ENCODE measurements at regions not wholly inside any gene's neighbourhood (a gene's known extent, or its start where the extent isn't known, plus 50 kb on each side); places are given as distances from the start of the nearest gene placed in this dataset.

DNA sequence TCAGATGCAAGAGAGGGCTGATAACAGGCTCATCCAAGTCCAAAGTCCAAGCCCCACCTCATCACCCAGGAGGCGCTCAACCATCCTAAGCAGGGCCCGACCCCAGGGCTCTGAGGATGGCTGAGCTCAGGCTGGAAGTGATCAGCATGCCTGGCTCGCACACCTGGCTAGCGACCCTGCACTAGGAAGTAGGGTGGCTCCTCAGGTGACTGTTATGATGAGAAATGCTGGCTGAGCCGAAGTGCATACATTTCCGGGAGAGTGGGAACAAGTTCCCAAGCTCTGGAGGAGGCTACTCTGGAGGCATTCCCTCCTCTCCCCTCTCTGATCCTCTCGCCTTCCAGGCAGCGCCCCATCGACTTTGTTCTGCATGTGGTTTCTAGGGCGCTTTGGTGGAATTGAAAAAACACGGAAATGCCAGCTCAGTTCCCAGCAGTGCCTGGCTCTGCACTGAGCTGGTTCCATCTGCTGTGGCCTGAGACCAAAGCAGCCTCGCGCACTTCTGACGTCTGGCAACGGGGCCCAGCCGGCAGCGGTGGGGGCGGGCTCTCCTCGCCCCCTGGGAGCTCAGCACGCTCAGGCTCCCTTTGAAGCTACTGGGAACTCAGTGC lies 130.3 kb downstream of the IRF8 start:
- peak; percentile 66 to 73 for DNase-seq
- WGBS (ENCODE audit: insufficient coverage, low lambda C conversion rate), result no CpG with 5 or more reads among the region's 20 CpGs
- H3K36me3 ChIP-seq (ENCODE audit: control insufficient read depth, insufficient read depth, low read length), result no peaks in the 10 kb centered on the region
- peaks cover 24% of the 10 kb centered on the region for H3K4me1 ChIP-seq (ENCODE audit: control insufficient read depth, insufficient read depth, low read length)
- peaks cover 4% of the 10 kb centered on the region for H3K9me3 ChIP-seq (ENCODE audit: control insufficient read depth, low read depth, low read length)
- H3K4me3 ChIP-seq (ENCODE audit: low read length), result no peak overlapping the region
- H3K27ac ChIP-seq (ENCODE audit: low read length), result no peak overlapping the region
- peaks cover 13% of the 10 kb centered on the region for H3K27me3 ChIP-seq (ENCODE audit: control insufficient read depth, insufficient read depth, low read length)

DNA sequence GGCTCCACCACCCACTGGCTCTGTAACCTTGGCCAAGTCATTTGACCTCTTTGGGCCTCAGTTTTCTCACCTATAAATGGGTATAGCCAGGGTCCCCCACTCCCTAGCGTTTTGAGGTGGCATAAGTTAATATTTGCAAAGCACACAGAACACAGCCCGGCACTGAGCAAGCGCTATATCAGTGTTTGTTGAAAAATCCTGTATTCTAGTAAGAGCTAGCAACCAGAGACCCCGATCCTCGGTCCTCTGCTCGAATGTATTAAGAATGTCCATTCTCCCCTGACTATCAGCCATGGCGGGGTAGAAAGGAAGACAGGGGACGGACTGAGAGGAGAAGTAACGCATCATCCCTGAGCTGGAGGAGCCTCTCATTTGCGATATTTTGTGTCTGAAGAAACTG lies 131.2 kb downstream of the IRF8 start:
- H3K27me3 ChIP-seq (ENCODE audit: control insufficient read depth, insufficient read depth, low read length), result peaks cover 13% of the 10 kb centered on the region
- WGBS (ENCODE audit: insufficient coverage, low lambda C conversion rate), result 87% methylated on average over 3 of the region's 10 CpGs
- H3K36me3 ChIP-seq (ENCODE audit: control insufficient read depth, insufficient read depth, low read length), result no peaks in the 10 kb centered on the region
- peaks cover 24% of the 10 kb centered on the region for H3K4me1 ChIP-seq (ENCODE audit: control insufficient read depth, insufficient read depth, low read length)
- H3K27ac ChIP-seq (ENCODE audit: low read length), result no peak overlapping the region
- H3K9me3 ChIP-seq (ENCODE audit: control insufficient read depth, low read depth, low read length), result peaks cover 2% of the 10 kb centered on the region
- no peak for DNase-seq
- H3K4me3 ChIP-seq (ENCODE audit: low read length), result no peak overlapping the region

DNA sequence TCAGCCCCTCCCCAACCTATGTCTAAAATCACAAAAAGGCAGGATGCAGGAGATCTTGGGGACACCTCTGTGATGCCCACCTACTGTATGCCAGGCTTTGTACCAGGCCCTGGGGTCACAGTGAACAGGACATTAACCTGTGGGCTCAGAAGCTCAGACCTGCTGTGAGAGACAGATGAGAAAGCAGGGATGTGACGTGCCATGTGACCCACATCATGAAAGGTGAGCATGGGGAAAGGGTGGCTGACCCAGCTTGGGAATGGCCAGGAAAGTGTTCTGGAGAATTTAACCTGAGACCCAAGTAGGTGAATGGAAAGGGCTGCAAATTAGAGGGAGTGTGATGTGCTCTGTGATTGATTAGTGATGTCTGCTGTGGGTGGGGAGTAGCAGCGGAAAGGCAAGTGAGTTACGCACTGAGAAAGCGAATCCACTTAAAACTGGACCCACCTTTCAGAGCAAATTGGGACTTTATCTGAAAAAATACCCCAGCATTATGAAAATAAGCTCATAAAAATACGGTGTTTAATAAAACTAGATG lies 132.2 kb downstream of the IRF8 start:
- Histone ChIP-seq H3K4me1 (ENCODE audit: control insufficient read depth, insufficient read depth, low read length) (peaks cover 22% of the 10 kb centered on the region), H3K36me3 (ENCODE audit: control insufficient read depth, insufficient read depth, low read length) (no peaks in the 10 kb centered on the region), H3K9me3 (ENCODE audit: control insufficient read depth, low read depth, low read length) (peaks cover 2% of the 10 kb centered on the region), H3K27me3 (ENCODE audit: control insufficient read depth, insufficient read depth, low read length) (peaks cover 13% of the 10 kb centered on the region), H3K27ac (ENCODE audit: low read length) (no peak overlapping the region), H3K4me3 (ENCODE audit: low read length) (no peak overlapping the region)
- WGBS (ENCODE audit: insufficient coverage, low lambda C conversion rate), result 80% methylated on average over 1 of the region's 5 CpGs
- no peak for DNase-seq

DNA sequence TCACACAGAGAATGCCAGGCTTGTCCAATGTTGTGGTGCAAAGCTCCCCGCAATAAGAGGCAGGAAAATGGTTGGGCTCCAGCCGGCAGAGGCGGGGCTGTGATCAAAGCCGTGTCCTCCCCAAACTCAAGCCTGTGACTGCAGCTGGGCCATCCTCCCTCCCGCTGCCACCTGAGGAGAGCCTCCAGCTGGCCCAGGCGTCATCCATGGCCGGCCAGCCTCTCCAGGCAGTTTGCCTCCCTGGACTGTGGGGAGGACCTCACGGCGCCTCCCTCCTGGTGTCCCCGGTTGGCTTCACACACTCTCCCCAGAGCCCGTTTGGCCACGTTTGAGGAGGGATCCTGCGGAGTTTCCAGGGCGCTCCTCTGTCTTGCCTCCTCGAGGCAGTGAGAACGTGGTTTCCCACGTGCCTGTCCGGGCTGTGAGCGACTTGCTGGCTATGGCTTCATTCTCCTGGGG lies 134.1 kb downstream of the IRF8 start:
- H3K27me3 ChIP-seq (ENCODE audit: control insufficient read depth, insufficient read depth, low read length), result peaks cover 13% of the 10 kb centered on the region
- H3K36me3 ChIP-seq (ENCODE audit: control insufficient read depth, insufficient read depth, low read length), result no peaks in the 10 kb centered on the region
- H3K4me3 ChIP-seq (ENCODE audit: low read length), result no peak overlapping the region
- H3K27ac ChIP-seq (ENCODE audit: low read length), result no peak overlapping the region
- WGBS (ENCODE audit: insufficient coverage, low lambda C conversion rate), result no CpG with 5 or more reads among the region's 19 CpGs
- H3K4me1 ChIP-seq (ENCODE audit: control insufficient read depth, insufficient read depth, low read length), result peaks cover 12% of the 10 kb centered on the region
- peak in 1 of 2 donors; percentile 35 for DNase-seq
- peaks cover 2% of the 10 kb centered on the region for H3K9me3 ChIP-seq (ENCODE audit: control insufficient read depth, low read depth, low read length)

DNA sequence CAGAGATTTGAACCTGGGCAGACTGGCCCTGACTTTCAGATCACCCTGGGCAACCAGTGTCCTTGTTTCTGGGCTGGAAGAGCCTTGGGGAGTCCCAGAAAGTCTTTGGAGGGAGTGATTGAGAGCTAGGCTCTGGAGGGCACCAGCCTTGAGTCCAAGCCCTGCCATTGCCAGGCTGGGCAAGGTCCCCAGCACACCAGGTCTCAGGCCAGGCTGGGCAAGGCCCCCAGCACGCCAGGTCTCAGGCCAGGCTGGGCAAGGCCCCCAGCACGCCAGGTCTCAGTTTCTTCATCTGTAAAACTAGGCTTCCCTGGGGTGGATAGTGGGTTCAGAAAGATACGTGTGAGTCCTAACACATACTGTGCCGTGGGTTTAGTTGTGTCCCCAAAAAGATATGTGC lies 135.0 kb downstream of the IRF8 start:
- H3K9me3 ChIP-seq (ENCODE audit: control insufficient read depth, low read depth, low read length), result peaks cover 2% of the 10 kb centered on the region
- WGBS (ENCODE audit: insufficient coverage, low lambda C conversion rate), result no CpG with 5 or more reads among the region's 4 CpGs
- peaks cover 13% of the 10 kb centered on the region for H3K27me3 ChIP-seq (ENCODE audit: control insufficient read depth, insufficient read depth, low read length)
- no peak overlapping the region for H3K4me3 ChIP-seq (ENCODE audit: low read length)
- H3K27ac ChIP-seq (ENCODE audit: low read length), result no peak overlapping the region
- H3K4me1 ChIP-seq (ENCODE audit: control insufficient read depth, insufficient read depth, low read length), result peaks cover 8% of the 10 kb centered on the region
- no peaks in the 10 kb centered on the region for H3K36me3 ChIP-seq (ENCODE audit: control insufficient read depth, insufficient read depth, low read length)
- no peak for DNase-seq

DNA sequence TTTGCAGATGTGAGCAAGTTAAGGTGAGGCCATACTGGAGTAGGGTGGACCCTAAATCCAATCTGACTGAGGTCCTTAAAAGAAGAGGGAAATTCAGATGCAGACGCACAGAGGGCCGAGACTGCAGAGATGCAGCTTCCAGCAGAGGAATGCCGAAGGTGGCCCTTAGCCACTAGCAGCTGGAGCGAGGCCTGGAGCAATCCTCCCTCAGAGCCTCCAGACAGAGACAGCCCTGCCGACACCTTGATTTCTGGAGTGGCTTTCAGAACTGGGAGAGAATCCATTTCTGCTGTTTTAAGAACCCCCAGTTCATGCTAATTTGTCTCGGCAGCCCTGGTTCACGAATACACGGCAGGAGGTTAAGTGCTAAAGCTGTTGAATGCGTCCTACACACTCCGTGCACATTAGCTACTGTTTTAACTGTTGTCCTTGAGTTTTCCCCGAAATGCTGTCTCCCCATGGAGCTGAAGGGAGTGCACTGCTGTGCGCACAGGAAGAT lies 135.5 kb downstream of the IRF8 start:
- no peaks in the 10 kb centered on the region for H3K36me3 ChIP-seq (ENCODE audit: control insufficient read depth, insufficient read depth, low read length)
- H3K27me3 ChIP-seq (ENCODE audit: control insufficient read depth, insufficient read depth, low read length), result peaks cover 13% of the 10 kb centered on the region
- peaks cover 1% of the 10 kb centered on the region for H3K9me3 ChIP-seq (ENCODE audit: control insufficient read depth, low read depth, low read length)

DNA sequence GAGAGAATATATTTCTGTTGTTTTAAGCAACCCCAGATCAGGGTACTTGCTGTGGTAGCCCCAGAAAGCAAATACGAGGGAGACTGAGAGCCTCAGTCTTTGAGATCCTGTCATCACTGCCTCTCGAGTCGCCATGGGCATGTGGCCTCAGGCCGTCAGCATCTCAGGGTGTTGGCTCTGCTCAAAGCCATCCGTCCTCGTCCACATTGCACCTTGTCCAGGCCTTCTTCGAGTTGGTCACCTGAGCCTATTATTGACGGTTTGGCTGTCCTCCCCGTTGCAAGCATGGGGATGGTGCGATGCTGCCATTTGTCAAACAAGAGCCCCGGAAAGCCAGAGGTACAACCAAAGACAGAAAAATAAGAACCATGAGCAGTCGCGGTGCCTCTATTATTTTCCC lies 136.9 kb downstream of the IRF8 start:
- Histone ChIP-seq H3K36me3 (ENCODE audit: control insufficient read depth, insufficient read depth, low read length) (no peaks in the 10 kb centered on the region), H3K9me3 (ENCODE audit: control insufficient read depth, low read depth, low read length) (no peaks in the 10 kb centered on the region), H3K27ac (ENCODE audit: low read length) (no peak overlapping the region), H3K4me1 (ENCODE audit: control insufficient read depth, insufficient read depth, low read length) (no peaks in the 10 kb centered on the region), H3K27me3 (ENCODE audit: control insufficient read depth, insufficient read depth, low read length) (peaks cover 10% of the 10 kb centered on the region), H3K4me3 (ENCODE audit: low read length) (no peak overlapping the region)
- DNase-seq, result no peak
- no CpG with 5 or more reads among the region's 13 CpGs for whole genome bisulfite sequencing (ENCODE audit: insufficient coverage, low lambda C conversion rate)

More for the DNA sequence above, 135.5 kb downstream of the IRF8 start:
- Histone ChIP-seq H3K27ac (ENCODE audit: low read length) (no peak overlapping the region), H3K4me3 (ENCODE audit: low read length) (no peak overlapping the region), H3K4me1 (ENCODE audit: control insufficient read depth, insufficient read depth, low read length) (peaks cover 3% of the 10 kb centered on the region)
- no CpG with 5 or more reads among the region's 12 CpGs for WGBS (ENCODE audit: insufficient coverage, low lambda C conversion rate)
- DNase-seq, result no peak

DNA sequence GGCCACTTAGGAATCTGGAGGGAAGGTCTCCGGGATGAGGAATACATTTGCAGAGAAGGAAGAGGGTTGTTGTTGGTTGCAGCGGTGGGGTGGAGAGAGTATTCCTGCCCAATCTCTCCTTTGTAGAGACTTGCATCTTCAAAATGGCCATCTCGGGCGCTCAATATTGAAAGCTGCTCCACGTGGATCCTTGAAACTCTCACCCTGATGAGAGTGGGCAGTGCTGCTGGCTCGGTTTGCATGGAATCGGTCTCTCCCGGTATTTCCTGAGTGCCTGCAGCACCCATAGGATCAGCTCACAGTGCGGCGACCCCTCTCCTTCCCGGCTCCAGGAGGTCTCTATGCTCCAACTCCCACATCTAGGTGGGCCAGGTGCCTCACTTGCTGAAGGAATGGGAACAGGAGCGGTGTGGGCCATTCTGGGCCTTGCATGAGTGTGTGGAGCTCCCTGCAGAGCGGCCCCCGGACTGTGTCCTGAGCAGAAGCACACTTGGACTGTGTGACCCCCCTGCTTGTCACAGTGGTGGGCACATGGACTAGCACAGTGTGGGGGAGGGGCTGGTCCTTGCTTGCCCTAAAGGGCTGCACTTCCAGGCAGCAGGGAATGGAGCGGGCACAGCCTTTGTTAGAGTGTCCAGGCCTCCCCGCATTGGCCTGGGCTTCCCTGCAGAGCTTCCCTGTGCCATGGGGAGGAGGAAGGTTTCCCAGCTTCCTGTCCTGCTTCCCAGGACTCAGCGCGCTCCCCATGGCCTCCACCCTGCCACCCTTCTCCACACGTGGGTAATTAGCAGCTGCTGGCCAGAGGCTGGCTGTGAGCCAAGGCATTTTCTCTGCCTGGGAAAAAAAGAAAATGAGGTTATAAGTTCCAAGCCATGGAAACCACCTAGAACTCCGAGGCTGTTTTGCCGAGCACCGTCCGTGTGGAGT lies 139.3 kb downstream of the IRF8 start:
- H3K36me3 ChIP-seq (ENCODE audit: control insufficient read depth, insufficient read depth, low read length), result no peaks in the 10 kb centered on the region
- no peaks in the 10 kb centered on the region for H3K4me1 ChIP-seq (ENCODE audit: control insufficient read depth, insufficient read depth, low read length)
- WGBS (ENCODE audit: insufficient coverage, low lambda C conversion rate), result 88% methylated on average over 1 of the region's 23 CpGs
- no peaks in the 10 kb centered on the region for H3K9me3 ChIP-seq (ENCODE audit: control insufficient read depth, low read depth, low read length)
- H3K4me3 ChIP-seq (ENCODE audit: low read length), result no peak overlapping the region
- peak in 1 of 2 donors; percentile 27 for DNase-seq
- H3K27me3 ChIP-seq (ENCODE audit: control insufficient read depth, insufficient read depth, low read length), result peaks cover 10% of the 10 kb centered on the region
- H3K27ac ChIP-seq (ENCODE audit: low read length), result no peak overlapping the region

DNA sequence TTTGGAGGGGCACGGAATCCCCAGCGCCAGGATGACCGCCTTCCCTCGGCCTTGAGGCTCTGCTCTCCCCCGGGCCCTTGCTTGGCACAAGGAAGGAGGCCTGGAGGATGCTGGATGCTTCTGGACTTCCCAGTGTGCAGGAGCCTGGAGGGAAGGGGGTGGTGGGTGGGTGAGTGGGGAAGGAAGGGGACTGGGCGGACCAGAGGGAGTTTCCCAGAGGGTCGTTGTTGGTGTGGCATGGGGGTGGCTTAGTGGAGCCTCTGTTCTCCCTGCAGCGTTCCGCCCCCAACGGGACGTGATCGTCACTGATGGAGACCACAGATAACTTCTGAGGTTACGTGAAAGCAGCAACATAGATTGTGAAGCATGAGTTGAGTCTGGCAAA lies 140.0 kb downstream of the IRF8 start:
- H3K9me3 ChIP-seq (ENCODE audit: control insufficient read depth, low read depth, low read length), result no peaks in the 10 kb centered on the region
- no peak overlapping the region for H3K27ac ChIP-seq (ENCODE audit: low read length)
- H3K27me3 ChIP-seq (ENCODE audit: control insufficient read depth, insufficient read depth, low read length), result peaks cover 8% of the 10 kb centered on the region
- no peak for DNase-seq
- no peaks in the 10 kb centered on the region for H3K4me1 ChIP-seq (ENCODE audit: control insufficient read depth, insufficient read depth, low read length)
- WGBS (ENCODE audit: insufficient coverage, low lambda C conversion rate), result no CpG with 5 or more reads among the region's 13 CpGs
- H3K4me3 ChIP-seq (ENCODE audit: low read length), result no peak overlapping the region
- no peaks in the 10 kb centered on the region for H3K36me3 ChIP-seq (ENCODE audit: control insufficient read depth, insufficient read depth, low read length)

DNA sequence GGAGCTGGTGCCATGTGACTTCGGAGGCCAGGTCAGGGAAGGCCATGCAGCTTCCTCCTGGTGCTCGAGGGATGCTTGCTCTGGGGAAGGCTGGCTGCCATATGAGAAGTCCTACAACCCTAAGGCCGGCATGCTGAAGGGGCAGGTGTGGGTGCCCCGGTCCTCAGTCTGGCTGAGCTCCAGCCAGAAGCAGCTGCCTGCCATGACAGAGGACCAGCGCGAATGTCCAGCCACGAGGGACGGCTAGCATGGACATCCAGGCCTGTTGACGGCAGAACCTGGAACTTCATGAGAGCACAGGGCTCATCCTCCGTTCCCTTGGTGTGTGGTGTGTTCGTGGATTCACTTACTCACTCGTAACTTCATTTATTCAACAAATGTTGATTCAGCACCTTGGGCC lies 140.6 kb downstream of the IRF8 start:
- no CpG with 5 or more reads among the region's 12 CpGs for WGBS (ENCODE audit: insufficient coverage, low lambda C conversion rate)
- no peaks in the 10 kb centered on the region for H3K9me3 ChIP-seq (ENCODE audit: control insufficient read depth, low read depth, low read length)
- peaks cover 8% of the 10 kb centered on the region for H3K27me3 ChIP-seq (ENCODE audit: control insufficient read depth, insufficient read depth, low read length)
- no peak overlapping the region for H3K27ac ChIP-seq (ENCODE audit: low read length)
- H3K4me3 ChIP-seq (ENCODE audit: low read length), result no peak overlapping the region
- H3K4me1 ChIP-seq (ENCODE audit: control insufficient read depth, insufficient read depth, low read length), result no peaks in the 10 kb centered on the region
- no peak for DNase-seq
- no peaks in the 10 kb centered on the region for H3K36me3 ChIP-seq (ENCODE audit: control insufficient read depth, insufficient read depth, low read length)
